Endothelial cell of hepatic sinusoid (primary cell): ENCODE measurements at regions not wholly inside any gene's neighbourhood (a gene's known extent, or its start where the extent isn't known, plus 50 kb on each side); places are given as distances from the start of the nearest gene placed in this dataset.

Experiments
- in situ Hi-C: cut with HindIII; loops from 2 replicates; pipeline ENCODE4 v1.10.0; 2017; ENCODE audit warnings: low sequenced_read_pairs

DNA sequence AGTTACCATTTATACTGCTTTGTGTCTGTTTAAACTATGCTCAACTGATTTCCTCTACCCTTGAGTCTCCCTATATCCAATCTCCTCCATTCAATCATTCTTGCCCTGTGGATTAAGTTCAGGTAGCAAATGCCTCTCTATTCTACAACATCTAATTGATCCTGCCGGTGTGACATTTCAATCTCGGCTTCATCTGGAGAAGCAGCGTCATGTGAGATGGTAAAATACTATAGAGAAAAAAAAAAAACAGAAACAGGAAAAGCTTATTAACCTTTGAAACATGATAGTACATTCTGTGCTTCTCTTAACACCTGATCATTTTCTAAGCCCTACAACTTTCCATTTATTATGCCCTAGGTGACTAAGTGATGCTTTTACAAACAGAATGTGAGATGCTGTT lies 89.4 kb downstream of the KCTD12 start:
- in situ Hi-C loops = no loop called here

- in situ Hi-C loops = no loop called here
Measured at GRCh38 chr13:76795701-76796695, 90.2 kb downstream of the KCTD12 start.

DNA sequence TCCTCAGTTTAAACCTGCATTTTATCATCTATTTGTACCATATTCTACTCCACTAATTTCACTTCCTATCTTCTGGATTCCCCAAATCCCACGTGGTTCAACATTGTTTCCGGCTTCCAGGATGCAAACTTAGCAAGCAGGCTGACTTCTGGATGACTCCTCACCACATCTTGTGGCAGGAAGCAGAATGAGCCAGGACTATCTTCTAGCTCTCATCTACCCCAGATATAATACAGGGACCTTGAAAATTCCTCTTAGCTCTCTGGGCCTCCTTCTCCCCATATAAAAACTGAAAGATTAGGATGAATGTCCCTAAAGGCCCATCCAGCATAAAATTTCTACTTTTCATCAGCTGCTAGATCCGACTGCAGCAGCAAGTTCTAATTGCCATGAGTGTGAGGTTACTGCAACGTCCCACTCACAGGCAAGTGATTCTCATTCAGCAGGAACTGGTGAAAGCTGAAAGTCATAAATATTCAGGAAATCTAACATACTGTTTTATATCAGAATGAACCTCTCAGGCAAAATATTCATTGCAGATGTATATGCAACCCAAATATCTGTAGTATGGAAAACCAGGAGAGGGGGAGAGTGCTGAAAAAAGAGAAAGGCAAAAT lies 93.4 kb downstream of the KCTD12 start:
- in situ Hi-C loops = no loop called here

DNA sequence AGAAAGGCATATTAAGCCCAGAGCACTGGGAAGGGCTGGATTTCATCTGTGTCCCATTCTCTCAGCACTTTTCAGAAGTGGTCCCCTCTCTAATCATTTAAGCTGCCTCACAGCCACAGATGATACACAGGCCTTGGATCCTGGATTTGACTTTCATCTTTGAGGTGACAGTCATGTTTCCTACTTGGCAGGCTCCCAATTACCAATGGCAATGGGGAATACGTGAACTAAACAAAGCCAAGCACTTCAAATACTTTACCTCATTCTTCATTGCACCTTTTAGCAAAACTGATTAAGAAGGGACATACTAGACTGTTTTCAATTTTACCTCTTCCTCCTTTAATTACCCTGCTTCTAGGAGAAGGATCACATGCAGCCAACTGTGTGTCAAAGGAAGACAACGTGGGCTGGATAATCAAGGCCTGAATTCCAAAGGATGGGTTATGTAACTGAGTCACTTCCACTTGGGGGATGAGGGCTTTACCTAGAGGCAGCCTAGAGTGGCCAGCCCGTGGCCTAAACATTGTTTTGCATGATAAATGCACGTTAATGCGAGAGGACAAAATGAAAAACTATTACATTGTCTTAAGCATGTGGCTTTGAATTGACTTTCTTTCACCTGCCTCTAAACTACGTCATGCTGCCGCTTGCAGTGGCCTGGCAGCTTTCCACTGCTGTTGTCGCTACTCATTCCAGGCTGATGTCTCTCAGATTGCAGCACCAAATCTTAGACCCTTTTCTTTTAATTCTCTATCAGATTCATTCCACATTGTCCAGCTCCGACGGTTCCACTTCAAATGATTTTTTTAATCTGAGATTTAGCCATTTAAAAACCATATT lies 95.0 kb downstream of the KCTD12 start:
- in situ Hi-C loops = no loop called here

GRCh38 chr13:76790526-76790925 lies 95.7 kb downstream of the KCTD12 start:
- in situ Hi-C loops = no loop called here

- in situ Hi-C loops = no loop called here
Measured at GRCh38 chr13:76783798-76784197, 102.4 kb downstream of the KCTD12 start.

- in situ Hi-C loops = no loop called here
Measured at GRCh38 chr13:76778853-76779252, 107.4 kb downstream of the KCTD12 start.

- in situ Hi-C loops = no loop called here
Measured at GRCh38 chr13:76777096-76777495, 109.1 kb downstream of the KCTD12 start.

DNA sequence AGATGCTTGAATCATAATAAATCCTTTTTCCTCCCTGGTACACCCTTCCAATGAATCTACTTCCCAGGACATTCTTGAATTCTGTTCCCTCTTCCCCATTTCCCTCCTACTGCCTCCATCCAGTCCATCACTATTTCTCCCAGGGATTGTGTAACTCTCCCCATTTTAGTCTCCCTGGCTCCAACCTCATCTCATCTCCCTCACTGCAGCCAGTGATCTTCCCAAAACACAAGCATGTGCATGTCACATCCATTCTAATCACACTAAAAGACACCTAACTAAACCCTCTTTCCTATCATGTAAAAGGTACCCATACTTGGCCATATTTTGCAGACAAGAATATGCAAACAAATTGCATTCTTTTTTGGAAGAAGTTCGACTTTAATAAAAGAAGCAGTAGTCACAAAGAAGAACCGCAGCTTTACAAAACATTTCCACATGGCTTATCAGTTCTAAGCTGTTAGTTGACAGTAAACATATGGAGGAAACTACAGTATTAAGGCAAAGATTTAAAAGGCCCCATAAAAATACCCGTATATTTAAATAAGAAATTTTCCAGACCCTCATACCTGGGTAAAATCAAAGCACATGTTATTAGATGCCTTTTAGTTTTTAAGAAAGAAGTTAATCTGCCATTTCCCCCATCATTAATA lies 111.0 kb downstream of the KCTD12 start:
- in situ Hi-C loops = no loop called here

- in situ Hi-C loops = no loop called here
Measured at GRCh38 chr13:76773448-76774094, 112.6 kb downstream of the KCTD12 start.

- in situ Hi-C loops = no loop called here
Measured at GRCh38 chr13:76772241-76772640, 114.0 kb downstream of the KCTD12 start.

DNA sequence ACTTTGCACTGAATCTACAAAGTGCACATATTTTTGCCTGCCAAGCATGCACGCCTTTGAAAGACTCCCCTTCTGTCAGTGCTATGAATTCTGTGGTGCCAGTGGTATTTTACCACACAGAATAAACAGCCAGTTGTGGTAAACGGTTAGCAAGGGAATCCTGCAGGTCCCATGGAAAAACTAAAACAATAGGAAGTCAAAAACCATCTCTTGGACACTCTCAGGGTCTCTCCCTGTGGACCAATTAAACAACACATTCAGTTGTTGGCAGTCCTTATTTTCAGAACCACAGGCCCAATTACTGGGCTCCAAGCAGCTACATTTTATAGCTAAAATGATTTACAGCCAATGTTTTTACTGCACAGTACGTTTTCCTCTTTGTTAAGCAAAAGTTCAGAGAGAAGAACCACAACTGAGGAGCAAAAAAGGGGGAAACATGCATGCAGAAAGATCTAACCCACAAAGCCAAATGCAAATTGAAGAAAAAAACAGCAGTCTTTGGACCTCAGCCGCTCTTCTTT lies 116.9 kb downstream of the KCTD12 start:
- in situ Hi-C loops = no loop called here

DNA sequence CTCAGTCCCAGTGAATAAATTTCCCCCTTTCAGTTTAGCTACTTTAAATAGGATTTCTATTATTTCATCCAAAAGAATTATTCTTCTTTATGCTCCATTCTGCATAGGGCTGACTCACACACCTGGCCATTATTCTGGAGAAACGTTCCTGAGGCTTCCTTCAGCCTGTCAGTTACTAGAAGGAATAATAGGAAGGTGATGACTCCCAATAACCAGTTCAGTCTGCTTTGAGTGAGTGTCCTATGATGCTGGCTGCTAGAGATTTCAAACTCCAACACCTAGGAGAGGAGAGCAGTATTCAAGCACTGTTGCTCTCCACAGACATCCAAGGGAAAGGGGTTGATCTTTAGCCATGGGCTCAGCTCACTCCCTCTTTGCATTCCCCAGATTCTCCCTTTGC lies 117.8 kb downstream of the KCTD12 start:
- in situ Hi-C loops = no loop called here

GRCh38 chr13:76764916-76765315 lies 121.3 kb downstream of the KCTD12 start:
- in situ Hi-C loops = no loop called here

GRCh38 chr13:76764429-76764828 lies 121.8 kb downstream of the KCTD12 start:
- in situ Hi-C loops = no loop called here

DNA sequence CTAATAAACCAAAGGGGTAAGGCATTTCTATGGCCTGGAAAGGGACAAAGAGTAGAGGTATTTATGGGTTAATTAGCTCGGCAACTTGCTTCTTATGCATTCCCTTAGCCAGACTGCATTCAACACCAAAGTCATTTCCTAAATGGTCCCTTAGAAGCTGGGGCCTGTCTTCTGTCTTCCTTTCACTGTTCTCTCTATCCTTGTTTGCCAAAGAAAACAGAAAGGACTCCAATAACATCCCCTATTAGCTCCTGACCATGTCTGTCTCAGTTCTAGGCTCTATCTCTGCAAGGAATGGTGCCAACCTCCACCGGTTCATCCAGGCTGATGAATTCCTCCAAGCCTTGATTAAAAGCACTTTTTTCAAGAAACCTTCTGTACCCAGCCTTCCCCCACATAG lies 123.5 kb downstream of the KCTD12 start:
- in situ Hi-C loops = no loop called here

DNA sequence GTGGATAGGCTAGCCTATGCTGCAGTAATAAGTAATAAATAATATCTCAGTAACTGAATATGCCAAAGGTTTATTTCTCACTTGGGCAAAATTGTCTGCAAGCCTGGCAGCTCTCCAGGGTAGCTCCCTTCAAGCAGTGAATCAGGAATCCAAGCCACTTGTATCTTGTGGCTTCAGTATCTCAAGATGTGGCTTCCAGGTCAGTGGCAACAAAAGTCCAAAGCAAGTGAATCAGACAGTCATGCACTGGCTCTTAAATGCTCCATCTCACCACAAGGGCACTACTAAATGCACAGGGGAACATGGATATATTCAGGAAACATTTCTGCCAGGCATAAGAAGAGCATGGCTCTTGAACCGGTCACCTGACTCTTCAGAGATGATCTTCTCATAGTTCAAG lies 126.3 kb downstream of the KCTD12 start:
- in situ Hi-C loops = no loop called here

DNA sequence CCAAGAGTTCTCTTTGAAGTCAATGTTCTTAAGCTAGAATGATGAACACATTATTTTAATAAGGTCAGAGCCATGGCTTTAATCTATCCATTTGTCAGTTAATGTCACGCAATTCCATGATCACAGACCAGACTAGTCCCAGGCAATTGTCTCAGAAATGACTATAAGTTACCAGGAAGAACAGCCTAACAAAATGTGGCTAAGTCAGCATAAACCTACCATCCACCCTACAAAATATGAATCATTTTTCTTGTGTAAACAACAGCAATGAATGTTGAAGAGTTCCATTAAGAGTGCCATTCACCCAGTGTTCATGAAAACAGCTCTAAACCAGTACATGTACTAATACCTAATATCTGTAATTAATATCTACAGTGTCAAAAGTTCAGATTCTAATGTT lies 127.5 kb downstream of the KCTD12 start:
- in situ Hi-C loops = no loop called here

DNA sequence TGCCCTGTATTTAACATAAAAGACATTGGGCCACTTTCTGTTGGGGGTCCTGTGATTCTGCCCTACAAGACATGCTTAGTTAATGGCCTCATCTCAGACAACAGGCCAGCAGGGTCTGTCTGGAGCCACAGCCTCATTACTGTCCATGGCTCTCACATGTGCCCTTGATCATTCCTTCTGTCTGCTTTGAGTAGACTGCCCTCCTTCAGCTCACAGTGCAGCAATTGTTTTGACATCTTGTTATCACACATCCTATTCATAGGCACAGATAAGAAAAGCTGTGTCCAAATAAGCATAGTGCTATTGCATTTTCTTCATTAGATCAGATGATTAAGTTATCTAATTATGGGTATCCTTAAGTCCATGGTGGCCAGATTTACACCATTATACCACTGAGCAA lies 127.9 kb downstream of the KCTD12 start:
- in situ Hi-C loops = no loop called here

DNA sequence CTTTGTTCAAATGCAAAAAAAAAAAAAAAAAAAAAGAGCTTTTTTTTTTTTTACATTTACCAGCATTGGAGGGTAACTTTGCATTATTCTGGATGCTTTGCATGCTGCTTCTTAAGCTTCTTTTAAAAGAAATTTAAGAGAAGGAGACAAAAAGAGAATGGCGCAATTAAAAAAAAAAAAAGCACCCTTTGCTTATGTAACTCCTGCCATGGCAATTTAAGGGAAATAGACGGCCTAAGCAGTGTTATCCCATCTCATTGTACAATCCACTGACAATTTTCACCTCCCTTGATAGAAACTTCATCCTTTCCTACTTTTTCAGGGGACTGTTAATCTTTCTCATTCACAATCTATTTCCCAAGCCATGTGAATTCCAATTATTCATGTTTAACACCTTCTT lies 129.8 kb downstream of the KCTD12 start:
- in situ Hi-C loops = no loop called here
